HG02981 (cell line): ENCODE measurements at regions not wholly inside any gene's neighbourhood (a gene's known extent, or its start where the extent isn't known, plus 50 kb on each side); places are given as distances from the start of the nearest gene placed in this dataset.

Experiments
- ATAC-seq: cut with Tn5 transposase; IDR thresholded peaks from one replicate; pipeline ENCODE4 v1.9.1; 2021; ENCODE audit warnings: mild to moderate bottlenecking, moderate library complexity; ENCODE audit not compliant: unreplicated experiment

DNA sequence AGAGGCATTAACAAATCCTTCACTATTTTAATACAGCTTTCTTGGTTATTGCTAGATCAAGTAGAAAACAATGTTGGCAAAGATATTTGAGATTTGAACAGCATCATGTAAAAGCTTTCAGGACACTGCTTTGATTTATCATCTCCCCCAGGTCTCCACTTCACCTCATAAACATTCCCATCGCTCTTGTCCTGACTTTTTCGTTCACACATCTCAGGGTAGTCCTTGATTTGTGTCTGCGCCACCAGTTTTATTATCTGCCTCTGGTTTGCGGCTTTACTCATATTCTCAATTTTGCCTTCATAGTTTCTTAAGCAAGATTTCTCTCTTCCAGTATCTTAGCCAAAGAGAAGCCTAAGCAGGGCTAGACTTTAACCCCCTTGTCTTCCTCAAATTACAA lies 63.5 kb upstream of the ROR1 start:
- no peak for ATAC-seq

DNA sequence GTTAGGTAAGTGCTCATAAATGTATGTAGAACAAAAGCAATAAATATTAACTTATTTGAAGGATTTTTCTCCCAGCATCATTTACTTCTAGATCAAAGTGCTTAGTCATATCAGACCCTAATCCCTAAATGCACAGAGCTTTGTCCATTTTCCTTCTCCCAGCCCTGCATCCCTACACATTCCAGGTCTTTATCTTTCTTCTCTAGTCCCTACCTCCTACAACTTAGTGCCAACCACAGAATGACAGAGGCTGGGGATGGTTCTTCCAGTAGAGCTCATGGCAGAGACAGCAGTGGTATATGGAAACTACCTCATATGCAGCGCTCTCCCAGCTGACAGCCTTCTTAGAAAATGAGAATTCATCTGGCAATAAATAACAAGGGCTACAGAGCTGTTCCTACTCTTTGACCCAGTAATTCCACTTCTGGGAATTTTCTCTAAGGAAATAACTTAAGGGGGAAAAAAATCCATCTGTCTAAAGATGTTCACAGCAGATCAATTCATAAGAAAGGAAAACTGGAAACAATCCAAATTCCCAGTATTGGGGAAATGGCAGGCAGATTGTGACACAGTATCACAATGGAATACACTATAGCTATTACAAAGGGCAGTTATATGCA lies 62.9 kb upstream of the ROR1 start:
- no peak for ATAC-seq

GRCh38 chr1:63713041-63713440 lies 60.8 kb upstream of the ROR1 start:
- no peak for ATAC-seq

- ATAC-seq: peak; percentile 84
These were observed 60.0 kb upstream of the ROR1 start for GRCh38 chr1:63713627-63714481.

GRCh38 chr1:63714482-63714760 lies 59.4 kb upstream of the ROR1 start:
- ATAC-seq: no peak

- ATAC-seq: no peak
These were observed 56.2 kb upstream of the ROR1 start for GRCh38 chr1:63717511-63718065.

DNA sequence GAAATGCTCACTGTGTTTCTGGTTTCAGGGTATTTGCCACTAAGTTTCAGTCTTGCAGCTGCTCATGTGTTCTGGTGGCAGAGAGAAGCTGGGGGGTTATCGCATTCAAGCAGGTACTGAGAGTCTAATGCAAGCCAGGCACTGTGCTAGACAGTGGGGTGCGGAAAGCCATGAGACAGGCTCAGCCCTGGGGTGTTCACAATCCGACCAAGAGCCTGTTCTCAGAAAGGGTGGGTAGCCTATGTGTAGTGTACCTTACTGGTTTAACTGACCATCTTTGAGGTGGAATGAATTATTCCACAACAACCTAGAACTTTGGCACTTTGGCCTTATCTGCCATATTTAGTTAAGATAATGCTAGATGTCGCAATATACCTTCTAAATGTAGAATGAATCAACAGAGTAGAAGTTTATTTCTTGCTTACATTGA lies 55.3 kb upstream of the ROR1 start:
- no peak for ATAC-seq

GRCh38 chr1:63721531-63722189 lies 52.2 kb upstream of the ROR1 start:
- ATAC-seq: no peak

- ATAC-seq: no peak
These were observed 50.2 kb upstream of the ROR1 start for GRCh38 chr1:63723602-63724001.
